ENCODE measurements at regions not wholly inside any gene's neighbourhood (a gene's known extent, or its start where the extent isn't known, plus 50 kb on each side); places are given as distances from the start of the nearest gene placed in this dataset.

DNA sequence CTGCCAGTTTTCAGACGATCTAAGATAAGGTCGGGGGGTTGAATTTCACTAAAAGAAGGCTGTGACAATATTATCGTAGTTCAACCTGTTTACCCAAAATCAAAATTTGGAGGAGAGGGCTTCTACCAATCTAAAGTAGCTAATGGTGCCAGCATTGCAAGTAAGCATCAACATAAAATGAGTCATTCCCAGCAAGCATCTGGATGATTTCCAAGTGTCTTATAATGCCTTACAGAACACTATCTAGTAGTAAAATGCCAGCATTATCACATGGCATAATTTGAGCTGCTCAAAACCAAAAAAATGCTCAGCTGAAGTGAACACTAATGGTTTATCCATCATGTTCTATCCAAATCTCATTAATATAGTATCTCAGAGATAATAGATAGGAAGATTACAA, 1193.9 kb downstream of the DNAJB9 start:
- TF ChIP-seq, protein P1, sequence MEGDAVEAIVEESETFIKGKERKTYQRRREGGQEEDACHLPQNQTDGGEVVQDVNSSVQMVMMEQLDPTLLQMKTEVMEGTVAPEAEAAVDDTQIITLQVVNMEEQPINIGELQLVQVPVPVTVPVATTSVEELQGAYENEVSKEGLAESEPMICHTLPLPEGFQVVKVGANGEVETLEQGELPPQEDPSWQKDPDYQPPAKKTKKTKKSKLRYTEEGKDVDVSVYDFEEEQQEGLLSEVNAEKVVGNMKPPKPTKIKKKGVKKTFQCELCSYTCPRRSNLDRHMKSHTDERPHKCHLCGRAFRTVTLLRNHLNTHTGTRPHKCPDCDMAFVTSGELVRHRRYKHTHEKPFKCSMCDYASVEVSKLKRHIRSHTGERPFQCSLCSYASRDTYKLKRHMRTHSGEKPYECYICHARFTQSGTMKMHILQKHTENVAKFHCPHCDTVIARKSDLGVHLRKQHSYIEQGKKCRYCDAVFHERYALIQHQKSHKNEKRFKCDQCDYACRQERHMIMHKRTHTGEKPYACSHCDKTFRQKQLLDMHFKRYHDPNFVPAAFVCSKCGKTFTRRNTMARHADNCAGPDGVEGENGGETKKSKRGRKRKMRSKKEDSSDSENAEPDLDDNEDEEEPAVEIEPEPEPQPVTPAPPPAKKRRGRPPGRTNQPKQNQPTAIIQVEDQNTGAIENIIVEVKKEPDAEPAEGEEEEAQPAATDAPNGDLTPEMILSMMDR (IDR thresholded peaks at IDR 0.05), result no peak
- TF ChIP-seq POLR2A (IDR thresholded peaks at IDR 0.05), result no peak

Measured in right lobe of liver (tissue), 4 donors.